ENCODE measurements at regions not wholly inside any gene's neighbourhood (a gene's known extent, or its start where the extent isn't known, plus 50 kb on each side); places are given as distances from the start of the nearest gene placed in this dataset.
"Not testable (repeated sequence)": the region's sequence is repeated elsewhere in the genome, so short reads cannot be mapped to it uniquely, and the experiment has no call there.

DNA sequence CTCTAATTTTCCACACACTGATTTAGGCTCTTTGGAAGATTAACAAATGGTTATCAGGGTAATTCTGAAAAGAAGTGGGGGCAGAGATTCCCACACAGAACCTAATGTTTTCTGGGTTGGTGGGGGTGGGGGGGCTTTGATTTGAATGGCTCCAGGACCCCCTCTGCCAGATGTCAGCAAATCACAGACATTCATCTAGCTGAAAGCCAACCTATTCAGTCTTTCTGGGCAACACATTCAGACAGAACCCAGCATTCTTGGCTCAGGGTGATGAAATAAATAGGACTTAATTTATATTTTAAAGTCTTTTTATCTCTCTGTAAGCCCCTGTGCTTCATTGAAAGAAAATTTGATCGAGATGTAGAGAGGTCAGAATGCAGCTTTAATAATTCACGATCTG, 533.2 kb downstream of the XYLT1 start:
- Histone ChIP-seq H3K27ac (ENCODE audit: low read depth, low read length) (no peak overlapping the region), H3K27me3 (ENCODE audit: control insufficient read depth in 5 of 5, insufficient read depth in 4 of 5, low read length in 5 of 5) (peaks cover 0 to 4% (median 0%) of the 10 kb centered on the region in 5 donors), H3K4me3 (ENCODE audit: low read depth in 1 of 5, low read length in 5 of 5) (no peak overlapping the region), H3K36me3 (ENCODE audit: control insufficient read depth in 5 of 5, insufficient read depth in 5 of 5, low read length in 5 of 5) (no peaks in the 10 kb centered on the region), H3K4me1 (ENCODE audit: control insufficient read depth in 5 of 5, insufficient read depth in 5 of 5, low read length in 5 of 5) (no peaks in the 10 kb centered on the region), H3K9ac (ENCODE audit: low read length in 5 of 5) (no peak overlapping the region), H3K9me3 (ENCODE audit: control insufficient read depth in 5 of 5, low read length in 5 of 5) (no peaks in the 10 kb centered on the region)

DNA sequence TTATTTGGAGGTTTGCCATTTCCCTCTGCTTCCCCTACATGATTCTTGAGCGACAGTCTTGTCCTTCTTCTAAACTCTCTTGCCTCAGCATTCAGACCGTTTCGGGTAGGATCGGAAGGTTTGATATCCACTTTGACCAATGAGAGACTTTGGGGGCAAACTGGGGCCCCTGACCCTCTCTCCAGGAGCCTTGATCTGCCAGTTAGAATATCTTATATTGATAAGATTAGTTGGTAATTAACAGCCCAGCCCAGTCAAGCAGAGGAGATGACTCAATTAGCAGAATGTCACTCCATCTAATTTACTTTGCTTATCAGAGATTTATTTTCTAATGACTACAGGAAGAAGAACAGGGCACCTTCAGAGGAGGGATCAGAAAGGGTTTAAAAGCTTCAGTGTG, 532.8 kb downstream of the XYLT1 start:
- no peak overlapping the region for H3K4me3 ChIP-seq (ENCODE audit: low read depth in 1 of 5, low read length in 5 of 5)
- H3K27me3 ChIP-seq (ENCODE audit: control insufficient read depth in 5 of 5, insufficient read depth in 4 of 5, low read length in 5 of 5) = peaks cover 0 to 4% (median 0%) of the 10 kb centered on the region in 5 donors
- no peaks in the 10 kb centered on the region for H3K9me3 ChIP-seq (ENCODE audit: control insufficient read depth in 5 of 5, low read length in 5 of 5)
- no peak overlapping the region for H3K9ac ChIP-seq (ENCODE audit: low read length in 5 of 5)
- H3K36me3 ChIP-seq (ENCODE audit: control insufficient read depth in 5 of 5, insufficient read depth in 5 of 5, low read length in 5 of 5) = no peaks in the 10 kb centered on the region
- H3K27ac ChIP-seq (ENCODE audit: low read depth, low read length) = no peak overlapping the region
- no peaks in the 10 kb centered on the region for H3K4me1 ChIP-seq (ENCODE audit: control insufficient read depth in 5 of 5, insufficient read depth in 5 of 5, low read length in 5 of 5)

DNA sequence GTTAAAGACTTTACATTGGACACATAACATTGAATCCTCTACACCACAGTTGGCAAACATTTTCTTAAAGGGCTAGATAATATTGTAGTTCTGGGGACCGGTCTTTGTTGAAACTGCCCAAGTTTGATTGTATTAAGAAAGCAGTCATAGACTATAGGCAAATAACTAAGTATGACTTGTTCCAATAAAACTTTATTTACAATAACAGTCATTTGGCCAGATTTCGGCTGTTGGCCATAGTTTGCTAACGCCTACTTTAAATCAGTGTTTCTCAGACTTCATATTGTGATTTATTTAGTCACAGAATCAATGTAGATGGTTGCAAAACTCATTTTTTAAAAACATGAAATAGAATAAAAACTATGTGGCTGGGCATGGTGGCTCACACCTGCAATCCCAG, 531.8 kb downstream of the XYLT1 start:
- Histone ChIP-seq H3K9me3 (ENCODE audit: control insufficient read depth in 5 of 5, low read length in 5 of 5) (no peaks in the 10 kb centered on the region), H3K36me3 (ENCODE audit: control insufficient read depth in 5 of 5, insufficient read depth in 5 of 5, low read length in 5 of 5) (no peaks in the 10 kb centered on the region), H3K4me3 (ENCODE audit: low read depth in 1 of 5, low read length in 5 of 5) (no peak overlapping the region), H3K27me3 (ENCODE audit: control insufficient read depth in 5 of 5, insufficient read depth in 4 of 5, low read length in 5 of 5) (peaks cover 0 to 4% (median 0%) of the 10 kb centered on the region in 5 donors), H3K27ac (ENCODE audit: low read depth, low read length) (no peak overlapping the region), H3K4me1 (ENCODE audit: control insufficient read depth in 5 of 5, insufficient read depth in 5 of 5, low read length in 5 of 5) (no peaks in the 10 kb centered on the region), H3K9ac (ENCODE audit: low read length in 5 of 5) (no peak overlapping the region)

GRCh38 chr16:16940351-16940750, 530.4 kb downstream of the XYLT1 start:
- Histone ChIP-seq H3K4me3 (ENCODE audit: low read depth in 1 of 5, low read length in 5 of 5) (no peak overlapping the region), H3K27me3 (ENCODE audit: control insufficient read depth in 5 of 5, insufficient read depth in 4 of 5, low read length in 5 of 5) (peaks cover 0 to 4% (median 0%) of the 10 kb centered on the region in 5 donors), H3K9ac (ENCODE audit: low read length in 5 of 5) (no peak overlapping the region), H3K36me3 (ENCODE audit: control insufficient read depth in 5 of 5, insufficient read depth in 5 of 5, low read length in 5 of 5) (no peaks in the 10 kb centered on the region), H3K27ac (ENCODE audit: low read depth, low read length) (no peak overlapping the region), H3K4me1 (ENCODE audit: control insufficient read depth in 5 of 5, insufficient read depth in 5 of 5, low read length in 5 of 5) (no peaks in the 10 kb centered on the region), H3K9me3 (ENCODE audit: control insufficient read depth in 5 of 5, low read length in 5 of 5) (no peaks in the 10 kb centered on the region)

- H3K4me3 ChIP-seq (ENCODE audit: low read depth in 1 of 5, low read length in 5 of 5); H3K36me3 ChIP-seq (ENCODE audit: control insufficient read depth in 5 of 5, insufficient read depth in 5 of 5, low read length in 5 of 5); H3K27me3 ChIP-seq (ENCODE audit: control insufficient read depth in 5 of 5, insufficient read depth in 4 of 5, low read length in 5 of 5); H3K27ac ChIP-seq (ENCODE audit: low read depth, low read length); H3K9ac ChIP-seq (ENCODE audit: low read length in 5 of 5); H3K4me1 ChIP-seq (ENCODE audit: control insufficient read depth in 5 of 5, insufficient read depth in 5 of 5, low read length in 5 of 5); H3K9me3 ChIP-seq (ENCODE audit: control insufficient read depth in 5 of 5, low read length in 5 of 5): not testable (repeated sequence)
Observed at GRCh38 chr16:16942849-16943248, 527.9 kb downstream of the XYLT1 start.

DNA sequence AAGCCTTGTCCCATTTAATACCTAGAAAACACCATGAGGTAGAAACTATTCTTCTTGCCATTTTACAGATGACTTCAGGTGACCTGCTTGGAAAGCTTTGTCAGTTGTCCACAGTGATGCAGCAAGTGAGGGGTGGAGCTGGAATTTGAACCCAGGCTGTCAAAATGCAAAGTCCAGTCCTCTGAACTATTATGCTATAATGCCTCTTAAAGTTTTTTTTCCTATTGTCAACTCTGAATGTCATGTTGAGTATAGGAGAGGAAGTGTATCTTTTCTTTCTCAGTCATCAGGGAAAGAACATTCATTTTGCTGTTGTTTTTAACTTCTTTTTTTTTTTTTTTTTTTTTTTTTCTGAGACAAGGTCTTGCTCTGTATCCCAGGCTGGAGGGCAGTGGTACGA, 525.6 kb downstream of the XYLT1 start:
- peaks cover 0 to 4% (median 0%) of the 10 kb centered on the region in 5 donors for H3K27me3 ChIP-seq (ENCODE audit: control insufficient read depth in 5 of 5, insufficient read depth in 4 of 5, low read length in 5 of 5)
- no peak overlapping the region for H3K27ac ChIP-seq (ENCODE audit: low read depth, low read length)

DNA sequence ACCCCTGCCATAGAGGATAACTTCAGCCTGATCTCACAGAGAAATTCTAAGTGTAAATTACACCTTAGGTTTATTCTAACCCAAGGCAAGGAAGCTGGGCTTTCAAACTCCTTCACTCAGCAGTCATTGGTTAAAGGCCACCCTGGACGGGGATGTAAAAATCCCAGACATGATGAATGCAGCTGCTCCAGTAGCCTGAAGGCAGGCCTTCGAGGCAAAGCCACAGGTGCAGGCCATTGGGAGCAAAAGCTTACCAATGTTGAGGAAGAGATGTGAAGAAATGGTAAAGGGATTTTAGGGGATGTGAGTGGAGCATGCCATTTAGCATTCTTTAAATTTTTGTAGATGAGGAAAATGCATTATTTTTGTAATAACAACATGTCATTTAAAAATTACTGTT, 514.4 kb downstream of the XYLT1 start:
- no peaks in the 10 kb centered on the region for H3K9me3 ChIP-seq (ENCODE audit: control insufficient read depth in 5 of 5, low read length in 5 of 5)
- H3K27me3 ChIP-seq (ENCODE audit: control insufficient read depth in 5 of 5, insufficient read depth in 4 of 5, low read length in 5 of 5) = peaks cover 0 to 2% (median 0%) of the 10 kb centered on the region in 5 donors
- H3K4me3 ChIP-seq (ENCODE audit: low read depth in 1 of 5, low read length in 5 of 5) = no peak overlapping the region
- no peak overlapping the region for H3K27ac ChIP-seq (ENCODE audit: low read depth, low read length)
- no peaks in the 10 kb centered on the region for H3K4me1 ChIP-seq (ENCODE audit: control insufficient read depth in 5 of 5, insufficient read depth in 5 of 5, low read length in 5 of 5)
- H3K9ac ChIP-seq (ENCODE audit: low read length in 5 of 5) = no peak overlapping the region
- H3K36me3 ChIP-seq (ENCODE audit: control insufficient read depth in 5 of 5, insufficient read depth in 5 of 5, low read length in 5 of 5) = no peaks in the 10 kb centered on the region

More for the DNA sequence above, 525.6 kb downstream of the XYLT1 start:
- H3K9ac ChIP-seq (ENCODE audit: low read length in 5 of 5) = no peak overlapping the region
- no peaks in the 10 kb centered on the region for H3K9me3 ChIP-seq (ENCODE audit: control insufficient read depth in 5 of 5, low read length in 5 of 5)
- no peaks in the 10 kb centered on the region for H3K36me3 ChIP-seq (ENCODE audit: control insufficient read depth in 5 of 5, insufficient read depth in 5 of 5, low read length in 5 of 5)
- H3K4me3 ChIP-seq (ENCODE audit: low read depth in 1 of 5, low read length in 5 of 5) = no peak overlapping the region
- no peaks in the 10 kb centered on the region for H3K4me1 ChIP-seq (ENCODE audit: control insufficient read depth in 5 of 5, insufficient read depth in 5 of 5, low read length in 5 of 5)

DNA sequence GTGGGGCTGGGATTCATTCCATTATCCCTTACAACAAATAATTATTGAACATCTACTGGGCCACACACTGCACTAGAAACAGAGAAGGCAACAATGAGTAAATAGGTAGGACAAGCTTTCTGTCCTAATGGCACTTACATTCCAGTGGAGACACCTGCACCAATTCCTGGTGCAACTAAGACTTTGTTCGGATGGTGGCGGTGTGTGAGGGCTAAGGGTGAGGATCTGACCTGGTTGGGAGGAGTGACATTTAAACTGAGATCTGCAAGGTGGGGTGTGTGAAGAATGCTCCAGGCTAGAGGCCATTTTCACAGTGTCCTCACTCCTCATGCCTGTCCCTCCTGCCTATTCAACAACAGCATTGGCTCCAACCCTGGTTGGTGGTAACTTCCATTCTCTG, 510.0 kb downstream of the XYLT1 start:
- Histone ChIP-seq H3K9me3 (ENCODE audit: control insufficient read depth in 5 of 5, low read length in 5 of 5) (peaks cover 0 to 5% (median 0%) of the 10 kb centered on the region in 5 donors), H3K36me3 (ENCODE audit: control insufficient read depth in 5 of 5, insufficient read depth in 5 of 5, low read length in 5 of 5) (no peaks in the 10 kb centered on the region), H3K9ac (ENCODE audit: low read length in 5 of 5) (no peak overlapping the region), H3K4me1 (ENCODE audit: control insufficient read depth in 5 of 5, insufficient read depth in 5 of 5, low read length in 5 of 5) (no peaks in the 10 kb centered on the region), H3K4me3 (ENCODE audit: low read depth in 1 of 5, low read length in 5 of 5) (no peak overlapping the region), H3K27ac (ENCODE audit: low read depth, low read length) (no peak overlapping the region), H3K27me3 (ENCODE audit: control insufficient read depth in 5 of 5, insufficient read depth in 4 of 5, low read length in 5 of 5) (peaks cover 0 to 2% (median 0%) of the 10 kb centered on the region in 5 donors)

DNA sequence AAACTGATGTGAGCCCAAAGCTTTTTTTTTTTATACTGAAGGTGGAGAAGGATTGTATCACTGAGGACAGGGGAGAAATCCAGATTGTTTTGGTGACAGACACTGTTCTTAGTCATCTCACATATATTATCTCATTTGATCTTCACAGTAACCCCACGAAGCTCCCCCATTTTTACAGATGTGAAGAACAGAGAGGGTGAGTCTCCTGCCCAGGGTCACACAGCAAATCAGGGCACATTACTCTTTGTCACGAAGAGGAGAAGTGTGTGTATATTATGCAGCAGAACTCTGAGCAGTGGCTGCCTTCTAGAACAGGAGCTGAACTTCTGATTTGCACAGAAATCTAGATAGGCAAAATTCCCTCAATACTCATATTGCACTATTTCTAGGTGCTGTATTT, 504.3 kb downstream of the XYLT1 start:
- H3K4me1 ChIP-seq (ENCODE audit: control insufficient read depth in 5 of 5, insufficient read depth in 5 of 5, low read length in 5 of 5) = no peaks in the 10 kb centered on the region
- H3K27ac ChIP-seq (ENCODE audit: low read depth, low read length) = no peak overlapping the region
- H3K9ac ChIP-seq (ENCODE audit: low read length in 5 of 5) = no peak overlapping the region
- peaks cover 0 to 5% (median 0%) of the 10 kb centered on the region in 5 donors for H3K9me3 ChIP-seq (ENCODE audit: control insufficient read depth in 5 of 5, low read length in 5 of 5)
- H3K27me3 ChIP-seq (ENCODE audit: control insufficient read depth in 5 of 5, insufficient read depth in 4 of 5, low read length in 5 of 5) = peaks cover 0 to 8% (median 0%) of the 10 kb centered on the region in 5 donors
- H3K4me3 ChIP-seq (ENCODE audit: low read depth in 1 of 5, low read length in 5 of 5) = no peak overlapping the region
- no peaks in the 10 kb centered on the region for H3K36me3 ChIP-seq (ENCODE audit: control insufficient read depth in 5 of 5, insufficient read depth in 5 of 5, low read length in 5 of 5)

- Histone ChIP-seq H3K4me1 (ENCODE audit: control insufficient read depth in 5 of 5, insufficient read depth in 5 of 5, low read length in 5 of 5) (no peaks in the 10 kb centered on the region), H3K9me3 (ENCODE audit: control insufficient read depth in 5 of 5, low read length in 5 of 5) (peaks cover 0 to 2% (median 0%) of the 10 kb centered on the region in 5 donors), H3K9ac (ENCODE audit: low read length in 5 of 5) (no peak overlapping the region), H3K27me3 (ENCODE audit: control insufficient read depth in 5 of 5, insufficient read depth in 4 of 5, low read length in 5 of 5) (peaks cover 0 to 8% (median 0%) of the 10 kb centered on the region in 5 donors), H3K27ac (ENCODE audit: low read depth, low read length) (no peak overlapping the region), H3K4me3 (ENCODE audit: low read depth in 1 of 5, low read length in 5 of 5) (no peak overlapping the region), H3K36me3 (ENCODE audit: control insufficient read depth in 5 of 5, insufficient read depth in 5 of 5, low read length in 5 of 5) (no peaks in the 10 kb centered on the region)
Observed at GRCh38 chr16:16971042-16971441, 499.7 kb downstream of the XYLT1 start.

DNA sequence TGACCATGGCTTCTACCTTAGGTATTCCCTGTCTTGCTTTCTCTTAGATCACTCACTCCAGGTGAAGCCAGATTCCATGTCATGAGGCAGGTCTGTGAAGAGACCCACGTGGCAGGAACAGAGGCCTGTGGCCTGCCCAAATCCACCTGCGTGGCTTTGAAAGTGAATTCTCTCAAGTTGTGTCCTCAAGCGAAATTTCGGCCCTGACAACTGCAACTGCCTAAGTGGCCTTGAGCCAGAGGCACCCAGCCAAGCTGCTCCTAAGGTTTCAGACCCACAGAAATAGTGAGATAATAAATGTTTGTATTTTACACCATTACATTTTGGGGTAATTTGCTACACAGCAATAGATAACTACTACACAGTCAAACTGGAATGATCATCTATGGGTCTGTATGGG, 497.9 kb downstream of the XYLT1 start:
- no peak overlapping the region for H3K9ac ChIP-seq (ENCODE audit: low read length in 5 of 5)
- no peaks in the 10 kb centered on the region for H3K36me3 ChIP-seq (ENCODE audit: control insufficient read depth in 5 of 5, insufficient read depth in 5 of 5, low read length in 5 of 5)
- H3K4me1 ChIP-seq (ENCODE audit: control insufficient read depth in 5 of 5, insufficient read depth in 5 of 5, low read length in 5 of 5) = no peaks in the 10 kb centered on the region
- peaks cover 0 to 2% (median 0%) of the 10 kb centered on the region in 5 donors for H3K9me3 ChIP-seq (ENCODE audit: control insufficient read depth in 5 of 5, low read length in 5 of 5)
- no peak overlapping the region for H3K4me3 ChIP-seq (ENCODE audit: low read depth in 1 of 5, low read length in 5 of 5)
- H3K27me3 ChIP-seq (ENCODE audit: control insufficient read depth in 5 of 5, insufficient read depth in 4 of 5, low read length in 5 of 5) = peaks cover 0 to 4% (median 0%) of the 10 kb centered on the region in 5 donors
- H3K27ac ChIP-seq (ENCODE audit: low read depth, low read length) = no peak overlapping the region
